Activated CD8-positive, alpha-beta memory T cell treated with anti-CD3 and anti-CD28 coated beads, Interleukin-2, amount 10 ng/mL, durations not matched to agents 7 days and 5 days (primary cell): ENCODE measurements at regions not wholly inside any gene's neighbourhood (a gene's known extent, or its start where the extent isn't known, plus 50 kb on each side); places are given as distances from the start of the nearest gene placed in this dataset.
"Not testable (repeated sequence)": the region's sequence is repeated elsewhere in the genome, so short reads cannot be mapped to it uniquely, and the experiment has no call there.

Source experiments
- ATAC-seq: fragments of 150-1000 bp; cut with Tn5 transposase; one replicate; pipeline ENCODE4 v1.10.0; 2021; ENCODE audit warnings: moderate library complexity
- CTCF ChIA-PET: fragments of 350-600 bp; sonication (Branson Sonifier 250); formaldehyde crosslinking; loops from one replicate; lab custom pipeline; 2021; ENCODE audit warnings: antibody characterized with exemption; lab: Charles Lee
- DNase-seq: peaks from one replicate; pipeline ENCODE4 v3.0.0-alpha.2; 2020
- H3K27ac Mint-ChIP-seq: one replicate; pipeline ENCODE4 v1.8.0; 2021; ENCODE audit warnings: mild to moderate bottlenecking, mixed read lengths
- H3K27me3 Mint-ChIP-seq: one replicate; pipeline ENCODE4 v1.8.0; 2021; ENCODE audit warnings: mixed read lengths
- H3K36me3 Mint-ChIP-seq: one replicate; pipeline ENCODE4 v1.8.0; 2021; ENCODE audit warnings: mild to moderate bottlenecking, mixed read lengths
- H3K4me1 Mint-ChIP-seq: one replicate; pipeline ENCODE4 v1.8.0; 2021; ENCODE audit warnings: mixed read lengths
- H3K4me3 Mint-ChIP-seq: one replicate; pipeline ENCODE4 v1.8.0; 2021; ENCODE audit warnings: mild to moderate bottlenecking, moderate library complexity, mixed read lengths
- H3K9me3 Mint-ChIP-seq: one replicate; pipeline ENCODE4 v1.8.0; 2022; ENCODE audit warnings: low read depth, mixed read lengths

- H3K9me3 Mint-ChIP-seq: peaks cover 17% of the 10 kb centered on the region
- DNase-seq, H3K4me1 Mint-ChIP-seq, H3K4me3 Mint-ChIP-seq, H3K27ac Mint-ChIP-seq, ATAC-seq, H3K36me3 Mint-ChIP-seq, CTCF ChIA-PET, H3K27me3 Mint-ChIP-seq: not testable (repeated sequence)
Measured at GRCh38 chr1:125119566-125120205, 3934.9 kb downstream of the SRGAP2C start.

DNA sequence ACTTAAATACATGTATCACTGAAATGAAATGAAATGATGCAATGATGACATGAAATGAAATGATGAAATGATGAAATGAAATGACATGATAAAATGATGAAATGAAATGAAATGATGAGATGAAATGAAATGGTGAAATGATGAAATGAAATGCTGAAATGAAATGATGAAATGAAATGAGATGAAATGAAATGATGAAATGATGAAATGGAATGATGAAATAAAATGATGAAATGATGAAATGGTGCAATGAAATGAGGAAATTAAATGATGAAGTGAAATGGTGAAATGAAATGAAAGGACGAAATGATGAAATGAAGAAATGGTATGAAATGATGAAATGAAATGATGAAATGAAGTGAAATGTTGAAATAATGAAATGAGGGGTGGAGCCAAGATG lies 3937.8 kb downstream of the SRGAP2C start:
- H3K4me3 Mint-ChIP-seq, DNase-seq, H3K36me3 Mint-ChIP-seq, H3K4me1 Mint-ChIP-seq, ATAC-seq, H3K27ac Mint-ChIP-seq, CTCF ChIA-PET, H3K27me3 Mint-ChIP-seq: not testable (repeated sequence)
- H3K9me3 Mint-ChIP-seq: peaks cover 17% of the 10 kb centered on the region
